Erythroblast (primary cell): ENCODE measurements at regions not wholly inside any gene's neighbourhood (a gene's known extent, or its start where the extent isn't known, plus 50 kb on each side); places are given as distances from the start of the nearest gene placed in this dataset.
"Not testable (repeated sequence)": the region's sequence is repeated elsewhere in the genome, so short reads cannot be mapped to it uniquely, and the experiment has no call there.

Experiments used
- DNase-seq, 2 experiments: peaks; one replicate each; lab custom pipeline; 2025; lab: John Stamatoyannopoulos, UW
- GATA1 ChIP-seq: IDR thresholded peaks from 2 replicates; pipeline ENCODE4 v1.6.1; 2011; ENCODE audit warnings: low read depth, mild to moderate bottlenecking, control low read depth, low read length, moderate library complexity
- POLR2A ChIP-seq: IDR thresholded peaks from 2 replicates; pipeline ENCODE4 v1.6.1; 2011; ENCODE audit warnings: mild to moderate bottlenecking, low read length

- no peak for TF ChIP-seq GATA1
- TF ChIP-seq POLR2A: no peak
- DNase-seq: no peak
These were observed 198.4 kb upstream of the GRM3 start for GRCh38 chr7:86445285-86445684.

- DNase-seq: no peak
- TF ChIP-seq POLR2A: no peak
- no peak for TF ChIP-seq GATA1
These were observed 199.5 kb upstream of the GRM3 start for GRCh38 chr7:86444245-86444644.

GRCh38 chr7:86440420-86440819, 203.3 kb upstream of the GRM3 start:
- DNase-seq: not testable (repeated sequence)

- no peak for DNase-seq
- no peak for TF ChIP-seq GATA1
- TF ChIP-seq POLR2A: no peak
These were observed 205.7 kb upstream of the GRM3 start for GRCh38 chr7:86437951-86438450.

GRCh38 chr7:86431761-86432160, 211.9 kb upstream of the GRM3 start:
- TF ChIP-seq POLR2A (no peak), GATA1 (no peak)

GRCh38 chr7:86411814-86412213, 231.9 kb upstream of the GRM3 start:
- TF ChIP-seq POLR2A: no peak
- TF ChIP-seq GATA1: no peak
- DNase-seq: no peak

More at GRCh38 chr7:86431761-86432160, 211.9 kb upstream of the GRM3 start:
- DNase-seq: no peak

GRCh38 chr7:86407291-86407690, 236.4 kb upstream of the GRM3 start:
- no peak for DNase-seq
- TF ChIP-seq GATA1 (no peak), POLR2A (no peak)

- no peak for TF ChIP-seq POLR2A
- no peak for TF ChIP-seq GATA1
- no peak for DNase-seq
These were observed 251.9 kb upstream of the GRM3 start for GRCh38 chr7:86391813-86392212.

GRCh38 chr7:86375602-86376001, 268.1 kb upstream of the GRM3 start:
- DNase-seq: not testable (repeated sequence)

GRCh38 chr7:86372262-86372661, 271.4 kb upstream of the GRM3 start:
- no peak for DNase-seq
- TF ChIP-seq GATA1 (no peak), POLR2A (no peak)

GRCh38 chr7:86366946-86367345, 276.8 kb upstream of the GRM3 start:
- no peak for TF ChIP-seq POLR2A
- TF ChIP-seq GATA1: no peak
- DNase-seq: no peak

- not testable (repeated sequence) for DNase-seq
These were observed 303.3 kb upstream of the GRM3 start for GRCh38 chr7:86340407-86340806.

GRCh38 chr7:86339051-86339450, 304.7 kb upstream of the GRM3 start:
- TF ChIP-seq POLR2A: no peak
- no peak for TF ChIP-seq GATA1
- no peak for DNase-seq

GRCh38 chr7:86328801-86329433, 314.8 kb upstream of the GRM3 start:
- DNase-seq: no peak
- no peak for TF ChIP-seq GATA1
- no peak for TF ChIP-seq POLR2A

GRCh38 chr7:86326847-86327246, 316.9 kb upstream of the GRM3 start:
- no peak for DNase-seq
- TF ChIP-seq POLR2A (no peak), GATA1 (no peak)
